Panc1 (cell line): ENCODE measurements at regions not wholly inside any gene's neighbourhood (a gene's known extent, or its start where the extent isn't known, plus 50 kb on each side); places are given as distances from the start of the nearest gene placed in this dataset.

Experiments used
- CTCF ChIP-seq: fragments of 450-650 bp; IDR thresholded peaks from 2 replicates; pipeline ENCODE4 v1.5.1; 2017; ENCODE audit warnings: mild to moderate bottlenecking
- SIN3A ChIP-seq: IDR thresholded peaks from 2 replicates; pipeline ENCODE4 v1.6.1; 2012; ENCODE audit warnings: low read depth, mild to moderate bottlenecking, low read length, moderate library complexity, borderline replicate concordance; ENCODE audit not compliant: insufficient read depth
- TF ChIP-seq, protein P1 (sequence below), 2 experiments: IDR thresholded peaks; 2 replicates each; pipeline ENCODE4 v1.6.1; 2011 to 2012; ENCODE audit warnings: low read depth in 2 of 2, control low read depth in 1 of 2, low read length in 1 of 2, mild to moderate bottlenecking in 1 of 2, moderate library complexity in 1 of 2; ENCODE audit not compliant: insufficient read depth in 1 of 2

DNA sequence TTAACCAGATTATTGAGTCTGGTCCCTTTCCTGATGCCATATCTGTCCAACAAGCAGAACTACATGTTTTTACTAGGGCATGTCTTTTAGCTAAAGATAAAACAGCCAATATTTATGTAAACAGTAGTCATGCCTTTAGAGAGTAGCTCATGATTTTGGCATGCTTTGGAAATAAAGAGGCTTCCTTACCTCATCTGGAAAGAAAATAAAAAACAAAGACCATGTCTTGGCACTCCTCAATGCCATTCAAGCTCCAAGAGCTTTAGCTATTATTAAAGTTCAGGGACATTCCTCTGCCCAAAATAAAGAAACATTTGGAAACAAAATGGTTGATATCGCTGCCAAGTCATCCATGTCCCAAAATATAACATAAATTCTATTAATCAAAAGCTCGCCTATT lies 202.4 kb downstream of the URB2 start:
- TF ChIP-seq SIN3A, result no peak
- TF ChIP-seq, protein P1, sequence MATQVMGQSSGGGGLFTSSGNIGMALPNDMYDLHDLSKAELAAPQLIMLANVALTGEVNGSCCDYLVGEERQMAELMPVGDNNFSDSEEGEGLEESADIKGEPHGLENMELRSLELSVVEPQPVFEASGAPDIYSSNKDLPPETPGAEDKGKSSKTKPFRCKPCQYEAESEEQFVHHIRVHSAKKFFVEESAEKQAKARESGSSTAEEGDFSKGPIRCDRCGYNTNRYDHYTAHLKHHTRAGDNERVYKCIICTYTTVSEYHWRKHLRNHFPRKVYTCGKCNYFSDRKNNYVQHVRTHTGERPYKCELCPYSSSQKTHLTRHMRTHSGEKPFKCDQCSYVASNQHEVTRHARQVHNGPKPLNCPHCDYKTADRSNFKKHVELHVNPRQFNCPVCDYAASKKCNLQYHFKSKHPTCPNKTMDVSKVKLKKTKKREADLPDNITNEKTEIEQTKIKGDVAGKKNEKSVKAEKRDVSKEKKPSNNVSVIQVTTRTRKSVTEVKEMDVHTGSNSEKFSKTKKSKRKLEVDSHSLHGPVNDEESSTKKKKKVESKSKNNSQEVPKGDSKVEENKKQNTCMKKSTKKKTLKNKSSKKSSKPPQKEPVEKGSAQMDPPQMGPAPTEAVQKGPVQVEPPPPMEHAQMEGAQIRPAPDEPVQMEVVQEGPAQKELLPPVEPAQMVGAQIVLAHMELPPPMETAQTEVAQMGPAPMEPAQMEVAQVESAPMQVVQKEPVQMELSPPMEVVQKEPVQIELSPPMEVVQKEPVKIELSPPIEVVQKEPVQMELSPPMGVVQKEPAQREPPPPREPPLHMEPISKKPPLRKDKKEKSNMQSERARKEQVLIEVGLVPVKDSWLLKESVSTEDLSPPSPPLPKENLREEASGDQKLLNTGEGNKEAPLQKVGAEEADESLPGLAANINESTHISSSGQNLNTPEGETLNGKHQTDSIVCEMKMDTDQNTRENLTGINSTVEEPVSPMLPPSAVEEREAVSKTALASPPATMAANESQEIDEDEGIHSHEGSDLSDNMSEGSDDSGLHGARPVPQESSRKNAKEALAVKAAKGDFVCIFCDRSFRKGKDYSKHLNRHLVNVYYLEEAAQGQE (IDR thresholded peaks at IDR 0.05; ENCODE audit: insufficient read depth in 1 of 2, low read depth in 2 of 2, low read length in 1 of 2), result no peak
- TF ChIP-seq CTCF, result no peak
